ENCODE measurements at regions not wholly inside any gene's neighbourhood (a gene's known extent, or its start where the extent isn't known, plus 50 kb on each side); places are given as distances from the start of the nearest gene placed in this dataset.

- DNase-seq, result no peak
- no peak for ATAC-seq
- no peak for TF ChIP-seq CTCF (IDR thresholded peaks at IDR 0.05)
- Histone ChIP-seq H3K9me3 (no peaks in the 10 kb centered on the region), H3K4me3 (no peak overlapping the region), H3K4me1 (ENCODE audit: low read depth) (no peaks in the 10 kb centered on the region), H3K36me3 (ENCODE audit: low read depth) (no peaks in the 10 kb centered on the region)
- intact Hi-C loops (cut with DNase I, micrococcal nuclease), result no loop called here
Measured at GRCh38 chr13:72132075-72132474, 265.1 kb upstream of the DACH1 start.

- H3K9me3 ChIP-seq, result no peaks in the 10 kb centered on the region
- H3K36me3 ChIP-seq (ENCODE audit: low read depth), result no peaks in the 10 kb centered on the region
- no peak for ATAC-seq
- intact Hi-C loops (cut with DNase I, micrococcal nuclease), result no loop called here
- no peak for DNase-seq
- no peaks in the 10 kb centered on the region for H3K4me1 ChIP-seq (ENCODE audit: low read depth)
- H3K4me3 ChIP-seq, result no peak overlapping the region
- TF ChIP-seq CTCF (IDR thresholded peaks at IDR 0.05), result no peak
Measured at GRCh38 chr13:72129117-72129516, 262.1 kb upstream of the DACH1 start.

GRCh38 chr13:72127031-72127430 is 260.0 kb upstream of the DACH1 start:
- Histone ChIP-seq H3K4me1 (ENCODE audit: low read depth) (no peaks in the 10 kb centered on the region), H3K36me3 (ENCODE audit: low read depth) (no peaks in the 10 kb centered on the region), H3K9me3 (no peaks in the 10 kb centered on the region), H3K4me3 (no peak overlapping the region)
- ATAC-seq (no peak), DNase-seq (no peak)
- intact Hi-C loops (cut with DNase I, micrococcal nuclease), result no loop called here
- TF ChIP-seq CTCF (IDR thresholded peaks at IDR 0.05), result no peak

GRCh38 chr13:72126424-72126823 is 259.4 kb upstream of the DACH1 start:
- ATAC-seq, result no peak
- Histone ChIP-seq H3K36me3 (ENCODE audit: low read depth) (no peaks in the 10 kb centered on the region), H3K9me3 (no peaks in the 10 kb centered on the region), H3K4me3 (no peak overlapping the region), H3K4me1 (ENCODE audit: low read depth) (no peaks in the 10 kb centered on the region)
- TF ChIP-seq CTCF (IDR thresholded peaks at IDR 0.05), result no peak
- intact Hi-C loops (cut with DNase I, micrococcal nuclease), result no loop called here
- no peak for DNase-seq

- DNase-seq (no peak), ATAC-seq (no peak)
- Histone ChIP-seq H3K9me3 (no peaks in the 10 kb centered on the region), H3K36me3 (ENCODE audit: low read depth) (no peaks in the 10 kb centered on the region), H3K4me1 (ENCODE audit: low read depth) (no peaks in the 10 kb centered on the region), H3K4me3 (no peak overlapping the region)
- intact Hi-C loops (cut with DNase I, micrococcal nuclease), result no loop called here
- no peak for TF ChIP-seq CTCF (IDR thresholded peaks at IDR 0.05)
Measured at GRCh38 chr13:72125561-72125960, 258.6 kb upstream of the DACH1 start.

GRCh38 chr13:72122661-72123255 is 255.8 kb upstream of the DACH1 start:
- intact Hi-C loops (cut with DNase I, micrococcal nuclease), result no loop called here

More at GRCh38 chr13:72122661-72123255, 255.8 kb upstream of the DACH1 start:
- ATAC-seq (no peak), DNase-seq (no peak)
- Histone ChIP-seq H3K4me3 (no peak overlapping the region), H3K36me3 (ENCODE audit: low read depth) (no peaks in the 10 kb centered on the region), H3K4me1 (ENCODE audit: low read depth) (no peaks in the 10 kb centered on the region), H3K9me3 (no peaks in the 10 kb centered on the region)
- TF ChIP-seq CTCF (IDR thresholded peaks at IDR 0.05), result no peak

Data from mucosa of descending colon (tissue), 3 donors.